GM13976 (cell line): ENCODE measurements at regions not wholly inside any gene's neighbourhood (a gene's known extent, or its start where the extent isn't known, plus 50 kb on each side); places are given as distances from the start of the nearest gene placed in this dataset.

Source experiments
- DNase-seq: peaks from one replicate; pipeline ENCODE4 v3.0.0; 2012; ENCODE audit warnings: low spot score
- in situ Hi-C: fragments of 300-500 bp; cut with MboI; formaldehyde crosslinking; loops from one replicate; pipeline ENCODE4 v1.12.0; 2022; ENCODE audit warnings: low sequenced_read_pairs, mixed read lengths, inconsistent platforms; ENCODE audit not compliant: unreplicated experiment
- TF ChIP-seq, protein P1 (sequence below): IDR thresholded peaks from 2 replicates; pipeline ENCODE4 v1.5.1; 2012; ENCODE audit warnings: borderline replicate concordance, mild to moderate bottlenecking; ENCODE audit not compliant: insufficient read depth; ENCODE audit errors: extremely low read depth, missing control alignments, control extremely low read depth

DNA sequence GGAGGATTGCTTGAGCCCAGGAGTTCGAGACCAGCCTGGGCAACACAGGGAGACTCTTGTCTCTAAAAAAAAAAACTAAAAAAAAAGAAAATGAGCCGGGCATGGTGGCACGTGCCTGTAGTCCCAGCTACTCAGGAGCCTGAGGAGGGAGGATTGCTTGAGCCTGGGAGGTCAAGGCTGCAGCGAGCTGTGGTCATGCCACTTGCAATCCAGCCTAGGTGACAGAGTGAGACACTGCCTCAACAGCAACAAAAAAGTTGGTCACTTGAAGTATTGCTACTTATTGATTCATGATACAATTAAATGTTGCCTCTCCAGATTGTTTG lies 57.9 kb upstream of the CXADR start:
- in situ Hi-C loops, result no loop called here
- TF ChIP-seq, protein P1, sequence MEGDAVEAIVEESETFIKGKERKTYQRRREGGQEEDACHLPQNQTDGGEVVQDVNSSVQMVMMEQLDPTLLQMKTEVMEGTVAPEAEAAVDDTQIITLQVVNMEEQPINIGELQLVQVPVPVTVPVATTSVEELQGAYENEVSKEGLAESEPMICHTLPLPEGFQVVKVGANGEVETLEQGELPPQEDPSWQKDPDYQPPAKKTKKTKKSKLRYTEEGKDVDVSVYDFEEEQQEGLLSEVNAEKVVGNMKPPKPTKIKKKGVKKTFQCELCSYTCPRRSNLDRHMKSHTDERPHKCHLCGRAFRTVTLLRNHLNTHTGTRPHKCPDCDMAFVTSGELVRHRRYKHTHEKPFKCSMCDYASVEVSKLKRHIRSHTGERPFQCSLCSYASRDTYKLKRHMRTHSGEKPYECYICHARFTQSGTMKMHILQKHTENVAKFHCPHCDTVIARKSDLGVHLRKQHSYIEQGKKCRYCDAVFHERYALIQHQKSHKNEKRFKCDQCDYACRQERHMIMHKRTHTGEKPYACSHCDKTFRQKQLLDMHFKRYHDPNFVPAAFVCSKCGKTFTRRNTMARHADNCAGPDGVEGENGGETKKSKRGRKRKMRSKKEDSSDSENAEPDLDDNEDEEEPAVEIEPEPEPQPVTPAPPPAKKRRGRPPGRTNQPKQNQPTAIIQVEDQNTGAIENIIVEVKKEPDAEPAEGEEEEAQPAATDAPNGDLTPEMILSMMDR, result no peak
- no peak for DNase-seq

DNA sequence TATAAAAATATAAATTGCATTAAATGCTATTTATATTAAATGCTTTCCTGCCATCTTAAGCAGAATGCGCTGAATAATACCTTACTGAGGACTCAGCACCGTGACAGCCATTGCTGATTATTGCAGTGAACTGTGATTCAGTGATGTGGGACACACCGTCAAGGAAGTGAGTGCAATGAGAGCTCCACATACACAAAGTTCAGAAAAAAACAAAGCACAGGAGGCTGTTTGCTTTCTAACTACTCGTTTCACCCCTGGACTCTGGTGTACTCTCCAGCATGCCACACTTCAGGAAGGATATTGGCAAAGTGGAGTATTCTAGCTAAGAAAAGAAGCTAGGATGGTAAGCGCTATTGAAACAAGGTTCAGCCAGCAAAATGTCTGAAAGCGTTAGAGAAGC lies 57.4 kb upstream of the CXADR start:
- TF ChIP-seq, protein P1, result no peak
- in situ Hi-C loops, result no loop called here
- no peak for DNase-seq

DNA sequence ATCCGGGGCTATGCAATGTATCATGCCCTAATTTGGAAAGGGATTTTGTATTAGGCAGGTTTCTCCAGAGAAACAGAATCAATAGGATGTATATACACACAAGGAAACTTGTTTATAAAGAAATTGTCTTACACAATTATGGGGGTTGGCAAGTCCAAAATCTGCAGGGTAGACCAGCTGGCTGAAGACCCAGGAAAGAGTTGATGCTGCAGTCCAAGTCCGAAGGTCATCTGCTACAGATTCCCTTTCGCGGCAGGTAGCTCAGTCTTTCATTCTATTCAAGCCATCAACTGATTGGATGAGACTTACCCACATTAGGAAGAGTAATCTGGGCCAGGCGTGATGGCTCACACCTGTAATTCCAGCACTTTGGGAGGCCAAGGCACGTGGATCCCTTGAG lies 54.6 kb upstream of the CXADR start:
- TF ChIP-seq, protein P1, result no peak

DNA sequence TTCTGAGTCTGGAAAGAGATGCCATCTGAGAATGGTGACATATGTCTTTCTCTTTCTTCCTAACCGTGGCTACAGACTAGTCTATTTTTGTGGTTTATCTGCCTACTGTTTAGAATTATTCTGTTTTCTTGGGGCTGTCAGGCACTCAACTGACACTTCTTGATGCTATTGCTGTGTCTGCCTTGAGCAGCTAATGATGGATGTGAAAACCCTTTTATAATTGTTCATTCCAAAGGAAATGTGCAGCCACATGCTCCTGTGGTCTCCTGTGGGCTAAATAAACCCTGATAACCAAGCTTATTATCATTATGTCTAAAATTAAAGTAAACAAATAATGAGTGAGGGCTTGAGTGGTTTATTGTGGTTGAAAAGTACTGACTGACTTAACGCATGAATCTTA lies 52.7 kb upstream of the CXADR start:
- DNase-seq, result no peak
- in situ Hi-C loops, result no loop called here
- TF ChIP-seq, protein P1, result no peak

More for the DNA sequence above, 54.6 kb upstream of the CXADR start:
- in situ Hi-C loops, result no loop called here
- no peak for DNase-seq

DNA sequence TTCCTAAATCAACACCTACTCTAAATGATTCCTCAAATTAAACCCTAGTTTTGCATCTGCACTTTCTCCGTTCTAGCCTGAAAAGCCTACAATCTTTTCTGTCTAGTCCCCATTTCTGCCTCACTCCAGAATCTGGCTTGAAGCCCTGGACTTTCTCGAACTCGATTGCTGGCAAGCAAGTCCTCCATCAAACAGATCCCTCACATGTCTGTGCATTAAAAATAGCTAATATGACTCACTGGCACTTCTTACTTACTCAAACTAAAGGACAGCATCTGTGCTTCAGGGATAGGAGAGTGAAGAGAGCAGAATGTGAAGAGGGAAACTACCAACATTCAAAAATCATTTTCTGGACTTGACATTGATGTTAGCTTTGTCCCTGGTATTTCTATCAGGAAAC lies 51.8 kb upstream of the CXADR start:
- TF ChIP-seq, protein P1, result no peak
- DNase-seq, result no peak
- in situ Hi-C loops, result no loop called here

DNA sequence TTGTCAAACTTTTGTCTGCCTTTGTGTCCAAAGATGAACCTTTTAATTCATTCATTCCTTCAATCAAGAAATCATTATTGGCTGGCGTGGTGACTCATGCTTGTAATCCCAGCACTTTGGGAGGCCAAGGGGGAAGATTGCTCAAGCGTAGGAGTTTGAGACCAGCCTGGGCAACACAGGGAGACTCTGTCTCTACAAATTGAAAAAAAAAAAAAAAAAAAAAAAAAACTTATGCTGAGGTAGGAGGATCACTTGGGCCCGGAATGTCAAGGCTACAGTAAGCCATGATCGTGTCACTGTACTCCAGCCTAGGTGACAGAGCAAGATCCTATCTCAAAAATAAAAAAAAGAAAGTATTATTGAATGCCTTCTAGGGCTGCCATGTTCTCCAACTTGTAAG lies 51.3 kb upstream of the CXADR start:
- TF ChIP-seq, protein P1, result no peak
- DNase-seq, result no peak
- in situ Hi-C loops, result no loop called here

DNA sequence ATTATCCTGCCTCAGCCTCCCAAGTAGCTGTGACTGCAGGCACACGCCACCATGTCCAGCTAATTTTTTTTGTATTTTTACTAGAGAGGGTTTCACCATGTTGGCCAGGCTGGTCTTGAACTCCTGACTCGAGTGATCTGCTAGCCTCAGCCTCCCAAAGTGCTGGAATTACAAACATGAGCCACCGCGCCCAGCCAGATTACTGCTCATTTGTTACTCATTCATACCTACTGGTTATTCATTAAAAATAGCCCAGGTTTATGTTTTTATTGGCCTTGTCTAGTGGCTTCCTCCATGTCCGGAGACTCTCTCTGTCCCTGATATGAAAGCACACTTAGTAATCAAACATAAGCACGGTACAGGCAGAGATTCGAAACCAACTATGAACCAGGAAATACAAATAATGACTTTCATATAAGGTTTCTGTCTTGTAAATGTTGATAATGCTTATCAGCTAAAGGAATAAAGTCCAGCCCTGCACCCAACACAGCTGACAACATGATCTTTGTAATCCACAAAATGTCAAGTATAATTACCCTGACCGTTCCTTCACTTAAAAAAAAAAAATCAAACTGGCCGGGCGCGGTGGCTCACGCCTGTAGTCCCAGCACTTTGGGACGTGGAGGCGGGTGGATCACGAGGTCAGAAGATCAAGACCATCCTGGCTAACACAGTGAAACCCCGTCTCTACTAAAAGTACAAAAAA lies 50.4 kb upstream of the CXADR start:
- in situ Hi-C loops, result no loop called here
- TF ChIP-seq, protein P1, result no peak

More for the DNA sequence above, 50.4 kb upstream of the CXADR start:
- DNase-seq, result no peak
